Lower leg skin (tissue), 4 donors: ENCODE measurements at regions not wholly inside any gene's neighbourhood (a gene's known extent, or its start where the extent isn't known, plus 50 kb on each side); places are given as distances from the start of the nearest gene placed in this dataset.

ENCODE experiments used
- DNase-seq, 2 donors: peaks; one replicate each; pipeline ENCODE4 v3.0.0-alpha.2; 2019; ENCODE audit warnings: low spot score in 2 of 2
- H3K4me3 ChIP-seq: fragments of 200-600 bp; sonication (generic); 2 replicates; pipeline ENCODE4 v1.5.1; 2017; ENCODE audit warnings: mild to moderate bottlenecking, low read depth; ENCODE audit not compliant: poor library complexity, severe bottlenecking
- CTCF ChIP-seq, 3 donors: fragments of 450-650 bp; IDR thresholded peaks; one replicate each; pipeline ENCODE4 v1.5.1; 2016; ENCODE audit warnings: antibody characterized with exemption in 3 of 3, mild to moderate bottlenecking in 3 of 3, moderate library complexity in 2 of 3
- POLR2A ChIP-seq, 2 donors: fragments of 450-650 bp; IDR thresholded peaks; one replicate each; pipeline ENCODE4 v1.6.1; 2016 to 2017; ENCODE audit warnings: antibody characterized with exemption in 2 of 2, mild to moderate bottlenecking in 1 of 2, moderate library complexity in 1 of 2
- WGBS, 2 donors: methylation state at CpG; one replicate each; pipeline ENCODE4 v1.1.5; 2018; 5-methylcytosine and 5-hydroxymethylcytosine counted together
- intact Hi-C: fragments of 100-400 bp; cut with DNase I; formaldehyde crosslinking; loops from one replicate; pipeline ENCODE4 v1.15.0; 2023; ENCODE audit warnings: low total_unique reads

GRCh38 chr16:64417711-64418227 is 704.1 kb downstream of the CDH11 start:
- intact Hi-C loops = no loop called here
- no peak overlapping the region for H3K4me3 ChIP-seq
- no peak for DNase-seq
- TF ChIP-seq POLR2A (IDR thresholded peaks at IDR 0.05) (no peak), CTCF (IDR thresholded peaks at IDR 0.05) (no peak)
- 21 to 27% methylated on average over 1 of the region's 1 CpG for WGBS, 2 donors

- DNase-seq = no peak
- H3K4me3 ChIP-seq = no peak overlapping the region
- 34 to 40% methylated on average over 5 of the region's 5 CpGs for WGBS, 2 donors
- TF ChIP-seq POLR2A (IDR thresholded peaks at IDR 0.05) = no peak
- no peak for TF ChIP-seq CTCF (IDR thresholded peaks at IDR 0.05)
- intact Hi-C loops = no loop called here
Observed at GRCh38 chr16:64416216-64417005, 705.5 kb downstream of the CDH11 start.

GRCh38 chr16:64412578-64413280 is 709.1 kb downstream of the CDH11 start:
- DNase-seq = peak in 1 of 2 donors; percentile 18
- intact Hi-C loops = no loop called here
- WGBS, 2 donors = 39 to 50% methylated on average over 2 of the region's 2 CpGs
- no peak overlapping the region for H3K4me3 ChIP-seq
- TF ChIP-seq CTCF (IDR thresholded peaks at IDR 0.05) (no peak), POLR2A (IDR thresholded peaks at IDR 0.05) (no peak)

DNA sequence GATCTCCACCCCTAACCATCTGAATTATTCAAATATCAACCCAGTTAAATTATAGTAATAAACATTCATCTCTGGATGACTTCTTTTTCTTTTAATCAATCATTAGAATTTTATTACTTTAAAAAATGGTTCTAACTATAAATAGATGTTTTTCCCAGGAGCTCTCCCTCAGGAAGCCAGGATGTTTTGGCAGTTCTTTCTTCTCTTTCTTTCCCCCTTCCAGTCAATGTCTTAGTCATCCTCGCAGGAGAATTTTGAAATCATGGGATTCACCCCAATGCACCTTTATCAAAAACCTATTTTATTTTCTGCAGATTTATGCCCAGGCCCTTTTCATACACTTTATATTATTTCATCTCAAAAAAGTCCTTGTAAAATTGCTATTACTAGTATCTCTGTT is 711.6 kb downstream of the CDH11 start:
- 28 to 45% methylated on average over 1 of the region's 1 CpG for WGBS, 2 donors
- TF ChIP-seq CTCF (IDR thresholded peaks at IDR 0.05) (no peak), POLR2A (IDR thresholded peaks at IDR 0.05) (no peak)
- no peak overlapping the region for H3K4me3 ChIP-seq
- no peak for DNase-seq
- intact Hi-C loops = no loop called here

- DNase-seq = peak in 1 of 2 donors; percentile 22
- no peak overlapping the region for H3K4me3 ChIP-seq
- TF ChIP-seq CTCF (IDR thresholded peaks at IDR 0.05) = no peak
- TF ChIP-seq POLR2A (IDR thresholded peaks at IDR 0.05) = no peak
- 58 to 65% methylated on average over 4 of the region's 4 CpGs for WGBS, 2 donors
- intact Hi-C loops = no loop called here
Observed at GRCh38 chr16:64409783-64410210, 712.1 kb downstream of the CDH11 start.
